ENCODE measurements at regions not wholly inside any gene's neighbourhood (a gene's known extent, or its start where the extent isn't known, plus 50 kb on each side); places are given as distances from the start of the nearest gene placed in this dataset.
A peak's percentile ranks its signal among the peaks of the same experiment; 100 is the strongest.
"Not testable (repeated sequence)": the region's sequence is repeated elsewhere in the genome, so short reads cannot be mapped to it uniquely, and the experiment has no call there.

DNA sequence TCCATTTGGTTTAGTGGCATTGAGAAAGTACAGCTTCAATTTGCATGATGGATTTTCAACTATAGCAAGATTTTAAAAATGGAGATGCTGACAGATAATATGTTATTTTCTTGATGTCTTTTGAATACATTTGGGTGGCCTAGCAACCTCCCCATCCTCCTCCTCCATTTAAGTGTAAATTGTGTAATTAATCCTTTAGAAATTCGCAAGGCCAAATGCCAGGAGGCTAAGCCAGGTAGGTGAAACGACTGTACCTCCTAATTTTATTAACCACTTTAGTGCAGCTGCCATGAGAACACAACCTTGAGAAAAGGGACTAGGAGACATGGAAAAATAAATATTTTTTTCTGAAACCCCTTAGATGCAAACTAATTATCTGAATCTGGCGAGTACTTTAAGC is 248.8 kb downstream of the MRPS30 start:
- no peak for DNase-seq

DNA sequence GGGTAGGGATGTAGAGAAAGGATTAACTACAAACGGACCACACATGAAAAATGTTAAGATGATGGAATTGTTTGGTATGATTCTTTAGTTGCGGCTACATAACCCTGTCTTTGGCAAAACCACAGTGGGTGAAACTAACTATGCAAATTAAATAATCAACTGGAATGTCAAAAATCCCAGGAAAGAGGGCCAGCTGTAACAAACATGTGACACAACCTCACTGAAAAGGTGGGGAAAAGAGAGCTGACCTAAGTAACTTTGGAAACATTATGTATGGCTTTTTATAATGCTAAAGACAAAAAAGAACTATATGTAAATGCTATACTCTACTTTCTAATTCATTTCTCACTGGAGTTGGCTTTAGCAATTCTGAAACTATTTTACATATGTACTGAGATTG is 252.0 kb downstream of the MRPS30 start:
- no peak for DNase-seq

DNA sequence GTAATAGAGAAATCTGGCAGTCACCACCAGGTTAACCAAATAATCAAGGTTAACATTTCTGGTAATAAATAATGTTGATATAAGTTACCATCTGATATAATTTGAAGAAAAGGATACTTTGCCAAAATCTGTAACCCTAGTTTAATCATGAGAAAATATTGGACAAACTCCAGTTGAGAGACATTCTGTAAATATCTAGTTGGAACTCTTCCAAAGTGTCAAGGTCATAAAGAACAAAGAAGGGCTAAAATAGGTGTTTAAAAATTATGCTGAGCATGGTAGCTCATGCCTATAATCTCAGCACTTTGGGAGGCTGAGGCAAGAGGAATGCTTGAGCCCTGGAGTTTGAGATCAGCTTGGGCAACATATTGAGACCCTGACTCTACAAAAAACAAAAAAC is 253.3 kb downstream of the MRPS30 start:
- DNase-seq = no peak

DNA sequence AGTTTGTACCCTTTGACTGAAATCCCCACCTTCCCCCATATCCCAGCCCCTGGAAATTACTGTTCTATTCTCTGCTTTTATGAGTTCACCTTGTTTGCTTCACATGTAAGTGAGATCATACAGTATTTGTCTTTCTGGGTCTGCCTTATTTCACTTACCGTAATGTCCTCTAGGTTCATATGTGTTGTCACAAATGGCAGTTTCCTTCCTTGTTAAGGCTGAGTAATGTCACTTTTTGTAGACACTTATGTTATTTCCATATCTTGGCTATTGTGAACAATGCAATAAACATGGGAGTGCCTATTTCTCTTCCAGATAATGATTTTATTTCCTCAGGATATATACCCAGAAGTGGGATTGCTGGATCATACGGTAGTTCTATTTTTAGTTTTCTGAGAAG is 272.3 kb downstream of the MRPS30 start:
- no peak for DNase-seq

DNA sequence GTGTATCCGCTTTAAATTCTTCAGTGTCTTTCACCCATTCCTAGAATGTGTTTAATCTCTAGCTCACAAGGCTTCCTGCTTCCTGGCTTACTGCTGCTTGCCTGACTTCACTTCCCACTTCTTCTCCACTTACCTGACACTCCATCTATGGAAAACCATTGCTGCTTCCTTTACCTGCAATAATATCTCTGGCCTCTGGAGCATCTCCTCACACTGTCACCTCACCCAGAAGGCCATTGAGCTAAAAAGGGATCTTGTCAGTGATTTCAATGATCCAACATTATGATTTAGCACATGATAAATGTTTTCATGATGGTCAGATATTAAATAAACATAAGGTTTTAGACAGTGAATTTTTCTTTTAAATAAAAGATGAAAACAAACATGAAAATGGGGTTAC is 281.1 kb downstream of the MRPS30 start:
- DNase-seq = no peak

DNA sequence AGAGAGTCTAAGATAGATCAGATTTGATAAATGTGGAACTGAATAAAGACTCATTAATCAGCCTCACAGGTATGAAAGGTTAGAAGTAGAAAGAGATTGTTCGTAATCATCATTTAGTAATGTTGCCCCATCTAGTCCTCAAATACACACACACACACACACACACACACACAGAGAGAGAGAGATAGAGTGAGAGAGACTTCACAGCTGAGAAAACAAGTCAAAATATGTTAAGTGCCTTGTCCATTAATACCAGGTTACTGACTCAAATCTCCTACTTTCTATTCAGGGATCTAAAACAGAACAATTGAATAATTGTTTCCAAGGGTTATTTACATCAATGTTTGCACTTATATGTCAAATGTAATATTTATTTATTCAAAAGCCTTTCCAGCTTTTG is 284.6 kb downstream of the MRPS30 start:
- no peak for DNase-seq

DNA sequence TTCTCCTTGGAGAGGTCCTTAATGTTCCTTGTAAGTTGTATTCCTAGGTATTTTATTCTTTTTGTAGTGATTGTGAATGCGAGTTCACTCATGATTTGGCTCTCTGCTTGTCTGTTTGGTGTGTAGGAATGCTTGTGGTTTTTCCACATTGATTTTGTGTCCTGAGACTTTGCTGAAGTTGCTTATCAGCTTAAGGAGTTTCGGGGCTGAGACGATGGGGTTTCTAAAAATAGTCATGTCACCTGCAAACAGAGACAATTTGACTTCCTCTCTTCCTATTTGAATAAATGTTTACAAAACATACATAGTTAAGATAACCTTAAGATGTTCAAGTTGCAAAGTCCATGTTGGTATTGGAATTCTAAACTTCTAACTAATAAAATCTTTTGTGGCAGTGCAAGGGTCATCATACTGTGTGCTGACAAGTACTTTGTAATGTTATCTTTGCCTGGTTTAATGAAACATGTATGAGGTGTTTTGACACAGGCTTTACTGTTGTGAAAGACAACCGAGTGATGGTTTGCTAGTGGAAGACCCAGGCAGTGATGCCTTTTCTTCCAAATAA is 286.2 kb downstream of the MRPS30 start:
- no peak for DNase-seq

DNA sequence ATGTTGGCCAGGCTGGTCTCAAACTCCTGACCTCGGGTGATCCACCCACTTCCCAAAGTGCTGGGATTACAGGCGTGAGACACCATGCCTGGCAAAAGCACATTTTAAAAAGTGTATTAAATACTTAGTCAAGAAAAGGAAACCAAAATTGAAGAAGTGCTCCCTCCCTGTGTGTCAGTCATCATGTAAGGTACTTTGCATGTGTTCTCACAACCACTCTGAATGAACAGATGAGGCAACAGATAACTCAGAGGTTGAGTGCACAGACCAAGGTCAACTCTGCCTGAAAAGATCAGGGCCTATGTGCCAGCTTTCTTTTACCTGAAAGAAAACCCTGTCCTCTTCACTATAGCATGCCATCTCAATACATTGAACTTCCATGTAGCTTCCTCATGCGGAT is 289.7 kb downstream of the MRPS30 start:
- DNase-seq = no peak

DNA sequence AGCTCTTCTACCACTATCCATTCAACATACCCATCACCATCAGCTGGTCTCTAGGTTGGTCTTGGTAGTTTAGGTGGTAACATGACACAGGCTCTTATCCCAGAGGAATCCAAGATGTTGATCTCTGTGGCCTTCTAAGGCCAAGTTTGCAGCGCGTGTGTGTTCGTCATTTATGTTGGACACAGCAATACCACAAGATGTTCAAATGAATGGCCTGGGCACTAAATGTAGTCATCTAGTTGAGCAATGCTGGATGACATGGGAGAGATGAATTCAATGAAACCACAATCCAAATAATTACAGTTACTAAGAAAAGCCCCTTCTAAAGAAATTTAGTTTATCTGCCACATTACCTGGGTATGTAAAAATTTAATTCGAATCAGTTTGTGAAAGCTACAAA is 292.4 kb downstream of the MRPS30 start:
- DNase-seq = no peak

DNA sequence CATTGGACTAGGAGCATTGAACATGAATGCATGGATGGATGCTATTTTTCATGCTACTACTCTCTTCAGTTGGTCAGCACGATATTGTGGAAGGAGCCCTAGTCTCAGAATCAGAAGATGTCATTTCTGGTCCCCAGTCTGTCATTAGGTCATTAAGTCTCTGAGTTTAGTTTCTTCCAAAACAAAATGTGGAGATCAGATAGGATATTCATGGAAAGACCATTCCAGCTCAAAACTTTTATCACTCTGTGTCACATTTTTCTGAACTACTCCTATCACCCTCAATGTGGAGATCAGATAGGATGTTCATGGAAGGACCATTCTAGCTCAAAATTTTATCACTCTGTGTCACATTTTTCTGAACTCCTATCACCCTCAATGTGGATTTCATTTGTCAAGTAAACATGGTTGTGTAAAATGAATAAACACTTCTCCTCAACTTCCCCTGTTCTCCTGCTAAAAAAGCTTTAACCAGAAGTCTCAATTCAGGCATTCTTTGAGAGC is 296.8 kb downstream of the MRPS30 start:
- DNase-seq = no peak

DNA sequence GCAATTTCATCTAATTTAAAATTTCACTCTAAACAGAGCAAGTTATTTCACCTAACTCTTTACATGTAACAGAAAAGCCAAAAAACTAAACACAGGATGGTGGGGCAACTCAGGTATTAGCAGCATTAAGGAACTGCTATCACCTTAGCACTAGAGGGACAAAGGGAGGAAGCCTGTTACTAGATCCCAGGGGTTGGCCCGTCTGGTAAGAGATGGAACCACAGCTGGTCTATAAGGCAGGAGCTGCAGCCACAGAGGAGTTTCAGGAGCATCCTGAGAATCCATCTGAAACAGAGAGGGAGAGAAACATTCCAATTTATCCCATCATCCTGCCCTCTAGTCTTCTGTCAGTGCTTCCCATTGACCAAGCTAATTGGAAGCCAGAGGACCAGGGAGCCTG is 300.3 kb downstream of the MRPS30 start:
- no peak for DNase-seq

DNA sequence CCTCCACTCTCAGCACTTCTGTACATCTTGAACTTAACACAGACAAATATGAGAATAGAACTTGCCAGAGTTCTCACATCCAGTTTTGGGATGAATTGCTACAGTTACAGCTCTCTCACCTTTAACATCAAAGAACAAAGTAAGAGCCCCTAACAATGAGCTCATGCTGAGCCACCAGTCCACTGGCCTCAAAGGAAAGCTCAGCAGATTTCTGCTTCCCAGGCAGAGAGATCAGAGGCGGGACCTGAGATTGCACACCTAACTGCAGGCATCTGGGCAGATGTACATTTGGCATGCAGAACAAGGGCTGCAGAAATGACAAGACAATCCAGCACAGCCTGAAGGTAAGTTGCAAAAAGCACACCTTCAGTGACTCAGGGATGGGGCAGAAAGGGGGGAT is 300.9 kb downstream of the MRPS30 start:
- no peak for DNase-seq

DNA sequence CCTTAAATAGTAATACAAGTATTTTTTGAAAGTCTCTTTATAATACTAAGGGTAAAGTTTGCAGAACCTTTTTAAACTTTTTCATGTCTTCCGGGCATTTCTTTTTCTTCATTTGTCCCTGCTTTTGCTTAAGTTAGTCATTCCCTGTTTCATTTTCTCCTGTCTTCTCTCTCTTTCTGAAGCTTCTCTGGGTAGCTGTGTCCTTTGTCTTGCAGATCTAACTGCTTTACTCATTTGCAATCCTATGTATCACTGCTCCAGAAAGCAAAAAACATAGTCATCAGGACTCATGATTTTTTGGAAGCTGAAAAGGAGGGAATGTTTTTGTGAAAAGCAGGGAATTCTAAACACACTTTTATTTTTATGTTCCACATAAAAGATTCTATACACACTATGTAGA is 301.7 kb downstream of the MRPS30 start:
- no peak for DNase-seq

DNA sequence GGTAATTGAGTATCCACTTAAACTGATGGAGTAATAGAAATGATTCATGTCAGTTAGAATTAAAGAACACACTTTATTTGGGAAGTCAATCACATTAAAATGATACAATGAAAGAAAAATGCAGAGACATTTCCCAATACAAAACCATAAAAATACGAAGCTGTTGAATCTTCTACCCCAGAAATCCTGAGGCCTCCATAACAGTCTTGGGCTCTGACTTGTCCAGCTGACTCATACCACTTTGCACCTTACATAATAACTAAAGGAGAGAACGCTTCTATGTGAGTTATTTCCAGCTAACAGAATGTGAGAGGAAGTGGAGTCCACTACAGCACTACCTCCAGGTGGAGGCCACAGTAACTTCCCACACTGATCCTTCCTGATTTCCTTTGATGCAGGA is 305.0 kb downstream of the MRPS30 start:
- no peak for DNase-seq

DNA sequence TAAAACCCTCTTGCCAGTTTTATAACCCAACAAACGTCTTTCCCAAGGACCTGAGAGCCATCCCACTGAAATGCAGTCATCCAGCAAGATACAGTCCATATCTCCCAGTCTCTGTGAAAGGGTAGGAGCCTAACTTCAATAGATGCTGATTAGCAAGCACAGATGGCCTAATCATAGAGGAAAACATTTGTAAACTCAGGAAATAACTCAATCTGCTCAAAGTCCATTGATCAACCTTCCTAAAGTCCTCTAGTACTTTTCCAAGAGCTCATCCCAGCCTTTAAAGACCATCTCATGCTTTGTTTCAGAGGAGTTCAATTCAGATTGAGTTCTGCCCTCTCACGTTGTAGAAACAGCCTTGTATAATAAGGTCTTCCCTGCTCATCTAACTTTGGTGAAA is 324.2 kb downstream of the MRPS30 start:
- DNase-seq = no peak

DNA sequence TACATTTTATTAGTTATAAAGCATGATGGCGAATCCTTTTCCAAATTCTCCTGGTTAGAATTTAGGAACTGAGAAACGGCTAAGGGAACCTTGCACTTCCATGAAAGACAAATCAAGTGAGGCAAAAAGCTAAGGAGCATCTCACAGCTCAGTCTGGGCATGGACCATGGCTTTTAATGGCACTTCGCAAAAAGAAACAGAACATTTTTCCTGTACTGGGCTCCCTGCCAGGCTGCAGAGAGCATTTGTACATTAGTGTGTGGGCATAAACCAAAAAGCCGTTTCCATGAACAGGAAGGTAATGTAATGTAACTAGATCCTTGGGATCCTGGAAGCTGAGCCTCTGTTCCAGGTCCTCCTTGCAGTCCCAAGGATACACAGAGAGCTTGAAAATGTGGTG is 354.2 kb downstream of the MRPS30 start:
- no peak for DNase-seq

DNA sequence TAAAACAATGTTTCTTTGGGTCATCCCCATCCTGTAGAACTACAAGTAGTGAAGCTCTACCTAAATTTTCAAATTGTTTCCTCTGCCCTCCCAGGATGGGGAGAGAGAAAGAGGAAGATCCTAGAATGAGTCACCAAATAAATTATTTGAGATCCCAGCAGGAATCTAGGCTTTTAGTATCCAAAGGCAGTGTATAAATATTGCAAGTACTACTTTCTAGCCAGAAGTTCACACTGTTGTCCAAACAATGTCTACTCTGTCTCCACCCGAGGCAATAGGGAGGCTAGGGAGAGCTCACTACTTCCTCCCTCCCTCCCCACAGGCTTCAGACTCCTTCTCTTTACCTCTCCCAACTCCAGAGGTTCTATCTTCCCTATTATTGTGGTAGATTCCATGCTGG is 362.8 kb downstream of the MRPS30 start:
- no peak for DNase-seq

DNA sequence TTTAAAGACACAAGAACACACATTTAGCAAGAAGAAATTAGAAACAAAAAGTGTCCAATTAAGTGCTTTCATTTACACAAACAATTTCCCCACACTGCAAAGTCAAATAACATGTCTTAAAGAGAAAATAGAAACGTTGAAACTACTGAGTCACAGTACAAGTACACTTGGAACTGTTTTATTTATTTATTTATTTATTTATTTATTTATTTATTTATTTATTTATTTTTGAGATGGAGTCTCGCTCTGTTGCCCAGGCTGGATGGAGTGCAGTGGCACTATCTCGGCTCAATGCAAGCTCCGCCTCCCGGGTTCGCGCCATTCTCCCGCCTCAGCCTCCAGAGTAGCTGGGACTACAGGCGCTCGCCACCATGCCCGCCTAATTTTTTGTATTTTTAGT is 363.9 kb downstream of the MRPS30 start:
- DNase-seq = not testable (repeated sequence)

DNA sequence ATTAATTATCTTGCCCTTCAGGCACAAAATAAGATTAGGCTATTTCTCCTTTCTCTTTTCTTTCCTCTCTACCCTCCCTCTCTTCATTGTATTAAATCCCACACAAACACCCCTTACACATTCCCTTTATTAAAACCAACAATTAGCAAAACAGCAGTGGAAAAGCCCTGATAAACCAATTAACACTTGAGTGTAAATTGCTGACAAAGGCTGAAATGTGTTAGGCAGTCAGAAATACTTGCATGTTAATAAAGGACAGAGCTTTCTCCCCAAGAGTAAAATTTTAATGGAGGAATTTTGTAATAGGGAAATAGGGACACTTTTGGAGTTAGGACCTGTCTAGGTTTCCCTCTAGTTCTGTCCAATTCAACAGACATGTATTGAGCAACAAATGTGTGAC is 370.9 kb downstream of the MRPS30 start:
- DNase-seq = no peak

DNA sequence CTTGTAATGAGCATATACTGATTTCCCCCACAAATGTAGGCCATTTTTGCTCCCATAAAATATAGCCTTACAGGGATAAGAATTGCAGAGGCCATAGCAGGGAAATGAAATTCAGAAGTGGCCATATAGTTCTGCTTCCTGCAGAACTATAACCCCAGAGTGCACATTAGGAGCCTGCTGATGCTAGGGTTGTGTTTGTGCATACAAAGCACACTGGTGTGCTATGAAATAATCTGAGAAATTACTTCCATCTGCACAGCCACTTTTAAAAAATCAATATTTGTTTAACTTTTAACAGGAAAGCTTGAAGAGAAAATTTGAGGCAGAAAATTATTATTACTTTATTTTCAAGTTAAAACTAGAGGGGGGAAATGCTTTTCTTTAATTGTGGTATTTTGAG is 380.3 kb downstream of the MRPS30 start:
- DNase-seq = no peak

DNA sequence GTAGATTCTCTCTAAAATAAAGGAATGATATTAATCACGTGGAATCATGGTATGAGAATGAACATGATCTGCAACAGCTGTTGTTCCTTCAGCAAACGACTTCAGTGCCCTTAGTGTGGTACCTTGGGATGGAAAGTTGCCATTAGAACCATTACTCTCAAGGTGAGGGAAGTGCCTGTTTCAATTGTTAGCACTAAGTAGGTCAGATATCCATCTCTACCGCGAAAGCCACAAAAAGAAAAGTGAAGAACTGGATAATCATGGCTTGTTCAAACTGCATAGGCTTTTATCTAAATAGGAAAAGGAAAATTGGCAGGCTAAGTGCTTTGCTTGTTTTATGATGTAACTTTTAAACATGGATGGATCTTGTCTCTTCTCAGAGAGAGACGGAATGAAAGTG is 380.7 kb downstream of the MRPS30 start:
- no peak for DNase-seq

DNA sequence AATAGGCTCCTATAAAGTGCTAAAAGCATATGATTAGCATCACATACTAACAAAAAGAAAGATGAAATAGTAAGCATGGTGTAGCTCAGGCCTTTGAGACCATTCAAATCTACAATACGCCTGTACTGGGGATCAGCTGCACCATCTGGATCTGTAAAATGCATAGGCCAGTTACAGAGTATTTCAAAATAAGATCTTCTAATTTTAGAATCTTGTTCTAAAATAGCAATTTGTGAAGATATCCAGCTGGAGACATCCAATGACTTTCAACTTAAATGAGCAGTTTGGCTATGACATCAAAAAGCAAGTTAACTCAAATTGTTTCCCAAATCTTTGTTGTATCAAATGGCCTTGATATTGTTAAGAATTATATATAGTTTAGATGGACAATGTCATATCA is 386.3 kb downstream of the MRPS30 start:
- peak; percentile 24 to 28 for DNase-seq
